GM12878 (cell line): ENCODE measurements at regions not wholly inside any gene's neighbourhood (a gene's known extent, or its start where the extent isn't known, plus 50 kb on each side); places are given as distances from the start of the nearest gene placed in this dataset.

Experiments
- ATAC-seq: fragments of 200-7000 bp; cut with Tn5 transposase; 3 replicates; pipeline ENCODE4 v1.9.1; 2020; ENCODE audit warnings: mild to moderate bottlenecking, moderate library complexity
- BruUV-seq: library from RNA; stranded (reverse); fragments of 400-500 nt; replicated peaks from 2 replicates; lab custom pipeline; 2021; lab: Mats Ljungman, UMichigan
- CTCF ChIA-PET: fragments of 300-600 bp; sonication (Branson Sonifier 250); formaldehyde crosslinking; extraction: SDS; loops from one replicate; lab custom pipeline; 2021; ENCODE audit warnings: inconsistent platforms; lab: Yijun Ruan, JAX
- POLR2A ChIA-PET: fragments of 350-600 bp; formaldehyde crosslinking; extraction: SDS; loops from one replicate; lab custom pipeline; 2021; ENCODE audit warnings: inconsistent platforms; lab: Charles Lee
- RAD21 ChIA-PET: fragments of 300-600 bp; sonication (Branson Sonifier 250); formaldehyde crosslinking; loops from one replicate; lab custom pipeline; 2023; ENCODE audit warnings: antibody characterized with exemption; ENCODE audit not compliant: unreplicated experiment; lab: Charles Lee
- SMC1A ChIA-PET: fragments of 300-600 bp; sonication (Branson Sonifier 250); formaldehyde crosslinking; loops from one replicate; lab custom pipeline; 2023; ENCODE audit not compliant: unreplicated experiment, uncharacterized antibody; lab: Charles Lee
- DNase-seq: peaks from one replicate; pipeline ENCODE4 v3.0.0-alpha.2; 2011; ENCODE audit warnings: low read depth, low spot score
- FAIRE-seq: peaks from 3 replicates; lab custom pipeline; 2011; peaks lifted over from hg19 to GRCh38; lab: Jason Lieb, UNC
- H2AFZ ChIP-seq: 2 replicates; pipeline ENCODE4 v1.6.0; 2011; ENCODE audit warnings: low read depth, low read length, control low read depth; ENCODE audit not compliant: control insufficient read depth
- H3K27ac ChIP-seq: 2 replicates; pipeline ENCODE4 v1.5.1; 2011; ENCODE audit warnings: control low read depth; ENCODE audit not compliant: control insufficient read depth, insufficient read depth
- H3K27me3 ChIP-seq, 2 experiments: replicated peaks in 1 of 2; 2 replicates each; pipeline versions ENCODE4 v1.6.0 to v1.6.1; 2011; ENCODE audit warnings: low read length in 1 of 2; ENCODE audit not compliant: control insufficient read depth in 2 of 2, insufficient read depth in 2 of 2
- H3K36me3 ChIP-seq, 2 experiments: 2 replicates each; pipeline ENCODE4 v1.5.1; 2011; ENCODE audit warnings: low read length in 1 of 2; ENCODE audit not compliant: control insufficient read depth in 2 of 2, insufficient read depth in 2 of 2
- H3K4me1 ChIP-seq: 2 replicates; pipeline ENCODE4 v1.6.1; 2011; ENCODE audit warnings: mild to moderate bottlenecking, low read length, moderate library complexity, mixed read lengths; ENCODE audit not compliant: control insufficient read depth, insufficient read depth
- H3K4me2 ChIP-seq: 2 replicates; pipeline ENCODE4 v1.6.0; 2011; ENCODE audit warnings: control low read depth; ENCODE audit not compliant: control insufficient read depth, insufficient read depth
- H3K4me3 ChIP-seq: fragments of 200-600 bp; sonication (generic); 2 replicates; pipeline ENCODE4 v1.5.1; 2016
- H3K79me2 ChIP-seq: 2 replicates; pipeline ENCODE4 v1.6.0; 2011; ENCODE audit warnings: low read length; ENCODE audit not compliant: control insufficient read depth, insufficient read depth
- H3K9ac ChIP-seq: 2 replicates; pipeline ENCODE4 v1.8.0; 2011; ENCODE audit warnings: low read length, control low read depth, mixed read lengths; ENCODE audit not compliant: control insufficient read depth, insufficient read depth
- H3K9me3 ChIP-seq: replicated peaks from 3 replicates; pipeline ENCODE4 v1.5.1; 2011; ENCODE audit warnings: mild to moderate bottlenecking, low read length; ENCODE audit not compliant: control insufficient read depth, insufficient read depth
- H4K20me1 ChIP-seq: 2 replicates; pipeline ENCODE4 v1.6.0; 2011; ENCODE audit not compliant: control insufficient read depth, insufficient read depth
- CEBPB ChIP-seq, 2 experiments: fragments of 150-350 bp in 1 of 2; IDR thresholded peaks; 2 replicates each; pipeline ENCODE4 v1.6.1; 2012 to 2014; ENCODE audit warnings: low read depth in 2 of 2, low read length in 2 of 2, borderline replicate concordance in 1 of 2, inconsistent platforms in 1 of 2
- KAT2A ChIP-seq: conservative IDR thresholded peaks from 2 replicates; pipeline ENCODE4 v1.6.1; 2011; ENCODE audit warnings: low read depth, low read length; ENCODE audit not compliant: control insufficient read depth
- NFYB ChIP-seq: IDR thresholded peaks from 2 replicates; pipeline ENCODE4 v1.6.1; 2011; ENCODE audit warnings: low read depth, mild to moderate bottlenecking, low read length, improper control_type of control experiment, moderate library complexity; ENCODE audit not compliant: insufficient read depth
- PML ChIP-seq: IDR thresholded peaks from 2 replicates; pipeline ENCODE4 v1.6.1; 2012; ENCODE audit warnings: low read length, inconsistent platforms
- POLR2A ChIP-seq: IDR thresholded peaks from 2 replicates; pipeline ENCODE4 v1.6.1; 2011; ENCODE audit warnings: low read depth, mild to moderate bottlenecking, low read length
- RBBP5 ChIP-seq: fragments of 200-600 bp; sonication (generic); conservative IDR thresholded peaks from 2 replicates; pipeline ENCODE4 v1.6.1; 2016
- SREBF2 ChIP-seq: IDR thresholded peaks from 2 replicates; pipeline ENCODE4 v1.6.1; 2012; ENCODE audit warnings: mild to moderate bottlenecking, low read length
- WGBS: methylation state at CpG from one replicate; pipeline ENCODE4 v1.1.6; 2016; ENCODE audit warnings: low lambda C conversion rate; ENCODE audit not compliant: insufficient replicate concordance, insufficient coverage; ENCODE audit errors: missing lambda C conversion rate; 5-methylcytosine and 5-hydroxymethylcytosine counted together
- in situ Hi-C: fragments of 300-500 bp; cut with MboI; formaldehyde crosslinking; loops from 9 replicates; pipeline ENCODE4 v1.14.3; 2018; ENCODE audit warnings: mixed read lengths
- intact Hi-C: fragments of 100-400 bp; cut with micrococcal nuclease; formaldehyde crosslinking; loops from one replicate; pipeline ENCODE4 v1.14.2; 2022; ENCODE audit not compliant: unreplicated experiment
- TF ChIP-seq, protein P1 (sequence below): IDR thresholded peaks from 2 replicates; pipeline ENCODE4 v1.6.1; 2011; ENCODE audit warnings: borderline replicate concordance, low read depth, mild to moderate bottlenecking, moderate library complexity, low read length; ENCODE audit not compliant: insufficient read depth, poor library complexity, severe bottlenecking
- TF ChIP-seq, protein P2 (sequence below): fragments of 450-650 bp; IDR thresholded peaks from 2 replicates; pipeline ENCODE4 v1.6.1; 2016; ENCODE audit warnings: mild to moderate bottlenecking
- TF ChIP-seq, protein P3 (sequence below): IDR thresholded peaks from 2 replicates; pipeline ENCODE4 v1.6.1; 2011; ENCODE audit warnings: low read depth, mild to moderate bottlenecking, low read length, moderate library complexity, borderline replicate concordance; ENCODE audit errors: extremely low read depth

DNA sequence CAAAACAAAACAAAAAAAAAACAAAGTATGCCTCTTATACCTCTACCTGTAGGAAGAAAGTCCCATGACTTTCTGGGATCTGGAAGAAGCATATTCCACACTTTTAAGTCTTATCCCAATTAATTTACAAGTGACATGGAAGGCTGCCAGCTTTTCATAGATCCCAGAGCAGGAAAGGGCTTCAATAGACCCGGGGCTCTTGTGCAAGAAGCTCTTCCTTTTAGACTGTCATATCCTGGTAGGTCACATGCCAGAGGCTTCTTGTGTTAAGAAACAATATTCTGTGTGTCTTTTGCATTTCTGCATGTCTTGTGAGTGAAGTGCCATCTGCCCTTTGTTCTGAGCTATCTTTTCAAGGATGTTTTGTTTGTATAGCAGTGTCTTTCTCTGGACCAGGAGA is 84.4 kb upstream of the PHOX2B start:
- in situ Hi-C loops, result no loop called here
- intact Hi-C loops, result no loop called here
- 0% methylated on average over 1 of the region's 1 CpG for WGBS
- H3K4me1 ChIP-seq, result no peaks in the 10 kb centered on the region
- no peak for FAIRE-seq
- CTCF ChIA-PET, result no interaction called here
- no peaks in the 10 kb centered on the region for H3K36me3 ChIP-seq
- H3K27me3 ChIP-seq, result no peaks in the 10 kb centered on the region
- no peak for TF ChIP-seq POLR2A
- TF ChIP-seq, protein P1, sequence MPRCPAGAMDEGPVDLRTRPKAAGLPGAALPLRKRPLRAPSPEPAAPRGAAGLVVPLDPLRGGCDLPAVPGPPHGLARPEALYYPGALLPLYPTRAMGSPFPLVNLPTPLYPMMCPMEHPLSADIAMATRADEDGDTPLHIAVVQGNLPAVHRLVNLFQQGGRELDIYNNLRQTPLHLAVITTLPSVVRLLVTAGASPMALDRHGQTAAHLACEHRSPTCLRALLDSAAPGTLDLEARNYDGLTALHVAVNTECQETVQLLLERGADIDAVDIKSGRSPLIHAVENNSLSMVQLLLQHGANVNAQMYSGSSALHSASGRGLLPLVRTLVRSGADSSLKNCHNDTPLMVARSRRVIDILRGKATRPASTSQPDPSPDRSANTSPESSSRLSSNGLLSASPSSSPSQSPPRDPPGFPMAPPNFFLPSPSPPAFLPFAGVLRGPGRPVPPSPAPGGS, result no peak
- TF ChIP-seq, protein P2, sequence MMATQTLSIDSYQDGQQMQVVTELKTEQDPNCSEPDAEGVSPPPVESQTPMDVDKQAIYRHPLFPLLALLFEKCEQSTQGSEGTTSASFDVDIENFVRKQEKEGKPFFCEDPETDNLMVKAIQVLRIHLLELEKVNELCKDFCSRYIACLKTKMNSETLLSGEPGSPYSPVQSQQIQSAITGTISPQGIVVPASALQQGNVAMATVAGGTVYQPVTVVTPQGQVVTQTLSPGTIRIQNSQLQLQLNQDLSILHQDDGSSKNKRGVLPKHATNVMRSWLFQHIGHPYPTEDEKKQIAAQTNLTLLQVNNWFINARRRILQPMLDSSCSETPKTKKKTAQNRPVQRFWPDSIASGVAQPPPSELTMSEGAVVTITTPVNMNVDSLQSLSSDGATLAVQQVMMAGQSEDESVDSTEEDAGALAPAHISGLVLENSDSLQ, result no peak
- TF ChIP-seq, all 136 proteins: peak for 0
- ChIA-PET SMC1A (no interaction called here), POLR2A (no interaction called here), RAD21 (no interaction called here)
- H3K9me3 ChIP-seq, result no peaks in the 10 kb centered on the region
- no peaks in the 10 kb centered on the region for H4K20me1 ChIP-seq
- ATAC-seq, result no peak
- H3K4me3 ChIP-seq, result no peak overlapping the region
- DNase-seq, result no peak
- no peak overlapping the region for H3K4me2 ChIP-seq
- H2AFZ ChIP-seq, result no peak overlapping the region
- no peak overlapping the region for H3K9ac ChIP-seq
- BruUV-seq, result no TSS peak
- H3K79me2 ChIP-seq, result no peaks in the 10 kb centered on the region
- H3K27ac ChIP-seq, result no peak overlapping the region

DNA sequence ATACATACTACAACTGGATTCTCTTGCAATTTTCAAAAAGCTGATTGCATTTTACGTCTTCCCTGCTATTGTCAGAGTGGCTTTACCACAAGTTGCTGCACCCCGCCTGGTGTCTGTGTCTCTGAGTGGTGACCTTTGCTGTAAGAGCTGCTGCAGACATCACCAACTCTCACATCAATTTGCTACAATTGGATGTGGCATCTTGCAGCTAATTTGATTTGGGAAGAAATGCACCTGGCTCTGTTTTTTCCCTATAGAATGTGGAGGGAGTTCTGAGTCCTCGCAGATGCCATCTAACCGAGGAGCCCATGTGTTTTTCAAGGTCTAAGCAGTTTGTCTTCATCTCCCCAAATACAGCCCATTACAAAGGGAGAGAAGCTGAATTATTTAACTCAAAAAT is 73.8 kb upstream of the PHOX2B start:
- TF ChIP-seq PML (no peak), POLR2A (no peak), NFYB (no peak), RBBP5 (no peak), KAT2A (no peak), SREBF2 (no peak), CEBPB (IDR thresholded peaks at IDR 0.05; ENCODE audit: borderline replicate concordance in 1 of 2, low read depth in 2 of 2, low read length in 2 of 2) (no peak)
- TF ChIP-seq, protein P3, sequence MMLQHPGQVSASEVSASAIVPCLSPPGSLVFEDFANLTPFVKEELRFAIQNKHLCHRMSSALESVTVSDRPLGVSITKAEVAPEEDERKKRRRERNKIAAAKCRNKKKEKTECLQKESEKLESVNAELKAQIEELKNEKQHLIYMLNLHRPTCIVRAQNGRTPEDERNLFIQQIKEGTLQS, result no peak
- TF ChIP-seq, all 136 proteins: peak for 0
- no peaks in the 10 kb centered on the region for H3K36me3 ChIP-seq
- H3K4me1 ChIP-seq, result no peaks in the 10 kb centered on the region
- intact Hi-C loops, result no loop called here
- ChIA-PET POLR2A (no interaction called here), RAD21 (no interaction called here), CTCF (no interaction called here), SMC1A (no interaction called here)
- FAIRE-seq (no peak), ATAC-seq (no peak), DNase-seq (no peak)
- BruUV-seq, result no TSS peak
- WGBS, result 17% methylated on average over 4 of the region's 4 CpGs
- H3K27ac ChIP-seq, result no peak overlapping the region
- H4K20me1 ChIP-seq, result no peaks in the 10 kb centered on the region
- H3K9ac ChIP-seq, result no peak overlapping the region
- no peak overlapping the region for H2AFZ ChIP-seq
- no peak overlapping the region for H3K4me2 ChIP-seq
- no peaks in the 10 kb centered on the region for H3K79me2 ChIP-seq
- H3K4me3 ChIP-seq, result no peak overlapping the region
- in situ Hi-C loops, result no loop called here
- H3K27me3 ChIP-seq, result peaks cover 0 to 1% of the 10 kb centered on the region in 2 experiments; a peak in 1 of 4 replicates
- H3K9me3 ChIP-seq, result no peaks in the 10 kb centered on the region
